ENCODE measurements at regions not wholly inside any gene's neighbourhood (a gene's known extent, or its start where the extent isn't known, plus 50 kb on each side); places are given as distances from the start of the nearest gene placed in this dataset.

GRCh38 chr12:98354520-98355035, 160.8 kb upstream of the TMPO start (continued):
- TF ChIP-seq BCL3 (IDR thresholded peaks at IDR 0.05; ENCODE audit: borderline replicate concordance, insufficient read depth, low read depth, low read length, poor library complexity, severe bottlenecking) = no peak
- no peak for TF ChIP-seq BCLAF1 (IDR thresholded peaks at IDR 0.05)

GRCh38 chr12:98355322-98355721, 160.1 kb upstream of the TMPO start:
- Histone ChIP-seq H3K27me3 (replicated peaks in 1 of 2; ENCODE audit: control insufficient read depth in 2 of 2, insufficient read depth in 2 of 2, low read length in 1 of 2) (no peaks in the 10 kb centered on the region), H3K36me3 (ENCODE audit: control insufficient read depth in 2 of 2, insufficient read depth in 2 of 2, low read length in 1 of 2) (no peaks in the 10 kb centered on the region), H3K9me3 (replicated peaks; ENCODE audit: control insufficient read depth, insufficient read depth, low read length) (no peaks in the 10 kb centered on the region), H4K20me1 (ENCODE audit: control insufficient read depth, insufficient read depth) (no peaks in the 10 kb centered on the region), H3K79me2 (ENCODE audit: control insufficient read depth, insufficient read depth, low read length) (no peaks in the 10 kb centered on the region), H3K4me3 (no peak overlapping the region), H3K9ac (ENCODE audit: control insufficient read depth, insufficient read depth, low read length) (no peak overlapping the region), H3K4me2 (ENCODE audit: control insufficient read depth, insufficient read depth) (no peak overlapping the region), H2AFZ (ENCODE audit: control insufficient read depth, low read depth, low read length) (no peak overlapping the region), H3K4me1 (ENCODE audit: control insufficient read depth, insufficient read depth, low read length) (peaks cover 4% of the 10 kb centered on the region; the same call in 1 of the 2 replicates), H3K27ac (ENCODE audit: control insufficient read depth, insufficient read depth) (no peak overlapping the region)
- RAD21 ChIA-PET (ENCODE audit: unreplicated experiment) = interaction anchor here (1.0 to 1.2 kb wide), 2 partner anchors 12 to 27 kb away, joined by 3 read pairs; no protein-coding TSS in a partner anchor
- intact Hi-C loops (cut with micrococcal nuclease; ENCODE audit: unreplicated experiment) (no loop called here), in situ Hi-C loops (cut with MboI) (no loop called here)
- no peak for DNase-seq (ENCODE audit: low read depth, low spot score)
- no peak for FAIRE-seq
- SMC1A ChIA-PET (ENCODE audit: uncharacterized antibody, unreplicated experiment) = interaction anchor here (0.6 to 6.8 kb wide), 9 partner anchors 15 to 1777 kb away, joined by 3 to 80 read pairs (median 4); no protein-coding TSS in a partner anchor
- POLR2A ChIA-PET = interaction anchor here (1.0 to 1.3 kb wide), 5 partner anchors 12 to 74 kb away, joined by 3 to 6 read pairs (median 3); no protein-coding TSS in a partner anchor
- ATAC-seq = no peak
- BruUV-seq (replicated peaks) = no TSS peak
- WGBS (ENCODE audit: insufficient coverage, insufficient replicate concordance, low lambda C conversion rate, missing lambda C conversion rate) = 0% methylated on average over 1 of the region's 1 CpG
- TF ChIP-seq ASH2L (IDR thresholded peaks at IDR 0.05; ENCODE audit: borderline replicate concordance, low read depth) = no peak
- CTCF ChIA-PET = interaction anchor here (1.1 to 1.9 kb wide), 6 partner anchors 10 to 351 kb away, joined by 3 to 5 read pairs (median 3); no protein-coding TSS in a partner anchor
